HG03520 (cell line): ENCODE measurements at regions not wholly inside any gene's neighbourhood (a gene's known extent, or its start where the extent isn't known, plus 50 kb on each side); places are given as distances from the start of the nearest gene placed in this dataset.

Experiments
- ATAC-seq: cut with Tn5 transposase; IDR thresholded peaks from one replicate; pipeline ENCODE4 v1.9.1; 2021; ENCODE audit warnings: mild to moderate bottlenecking, moderate library complexity; ENCODE audit not compliant: unreplicated experiment

- ATAC-seq, result no peak
Measured at GRCh38 chr14:31964490-31964889, 112.6 kb upstream of the ARHGAP5 start.

DNA sequence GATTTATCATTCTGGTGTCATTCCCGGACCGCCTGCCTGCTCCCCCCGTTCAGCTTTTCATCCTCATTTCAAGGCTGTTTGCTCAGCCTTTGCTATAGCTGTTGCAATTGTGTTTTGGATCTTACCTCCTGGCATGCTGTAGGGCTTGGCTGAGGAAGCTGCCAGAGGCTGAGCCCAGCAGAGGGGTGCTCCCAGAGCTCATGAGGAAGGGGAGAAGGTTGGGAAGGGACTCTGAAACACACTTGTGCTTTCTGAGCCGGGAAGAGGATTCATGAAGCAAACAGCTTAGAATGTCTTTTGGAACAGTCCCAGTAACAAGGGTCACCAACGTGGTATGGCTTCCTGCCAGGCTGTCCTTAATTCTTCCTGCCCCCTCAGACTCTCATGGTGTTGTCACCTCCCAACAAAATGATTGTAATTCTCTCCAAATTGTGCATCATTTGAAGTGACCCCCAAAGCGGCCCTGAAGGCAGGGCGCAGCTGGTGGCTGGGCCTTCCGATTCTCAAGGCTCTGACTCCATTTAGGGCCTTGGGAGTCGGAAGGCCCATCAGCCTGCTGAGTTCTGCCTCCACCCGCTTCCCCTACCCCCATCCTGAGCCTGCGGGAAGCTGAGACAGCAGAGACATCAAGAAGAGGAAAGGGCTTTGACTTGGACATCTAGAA is 111.9 kb upstream of the ARHGAP5 start:
- ATAC-seq, result no peak

GRCh38 chr14:31965735-31966598 is 111.1 kb upstream of the ARHGAP5 start:
- ATAC-seq, result no peak

- no peak for ATAC-seq
Measured at GRCh38 chr14:31966896-31967668, 110.0 kb upstream of the ARHGAP5 start.

- ATAC-seq, result no peak
Measured at GRCh38 chr14:31967669-31967975, 109.5 kb upstream of the ARHGAP5 start.

- ATAC-seq, result no peak
Measured at GRCh38 chr14:31968107-31968810, 108.8 kb upstream of the ARHGAP5 start.

- no peak for ATAC-seq
Measured at GRCh38 chr14:31968956-31969698, 108.0 kb upstream of the ARHGAP5 start.

DNA sequence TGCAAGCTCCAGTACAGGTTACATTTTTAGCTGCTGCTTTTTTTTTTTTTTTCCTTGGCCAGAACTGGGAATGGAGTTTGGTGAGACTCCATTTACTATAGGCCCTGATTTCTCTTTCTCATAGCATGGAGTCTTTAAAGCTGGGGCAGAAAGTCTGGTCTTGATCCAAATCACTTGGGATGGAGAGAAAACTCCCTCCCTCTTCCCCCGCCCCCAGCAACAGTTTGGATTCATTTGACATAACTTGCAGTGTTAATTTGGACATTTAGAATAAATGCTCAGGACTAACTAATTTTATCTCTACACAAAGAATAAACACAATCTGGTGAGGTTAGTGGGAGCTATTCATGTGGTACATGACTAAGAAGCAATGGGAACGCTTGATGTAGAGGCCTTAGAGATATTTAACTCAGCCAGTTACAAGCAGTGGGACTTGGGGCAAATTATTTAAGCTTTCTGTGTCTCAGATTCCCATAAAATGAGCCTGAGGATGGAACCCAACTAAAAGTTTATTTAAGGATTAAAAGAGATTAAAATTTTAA is 107.3 kb upstream of the ARHGAP5 start:
- ATAC-seq, result no peak

- ATAC-seq, result no peak
Measured at GRCh38 chr14:31970744-31971143, 106.4 kb upstream of the ARHGAP5 start.

GRCh38 chr14:31971612-31972011 is 105.5 kb upstream of the ARHGAP5 start:
- ATAC-seq, result no peak

DNA sequence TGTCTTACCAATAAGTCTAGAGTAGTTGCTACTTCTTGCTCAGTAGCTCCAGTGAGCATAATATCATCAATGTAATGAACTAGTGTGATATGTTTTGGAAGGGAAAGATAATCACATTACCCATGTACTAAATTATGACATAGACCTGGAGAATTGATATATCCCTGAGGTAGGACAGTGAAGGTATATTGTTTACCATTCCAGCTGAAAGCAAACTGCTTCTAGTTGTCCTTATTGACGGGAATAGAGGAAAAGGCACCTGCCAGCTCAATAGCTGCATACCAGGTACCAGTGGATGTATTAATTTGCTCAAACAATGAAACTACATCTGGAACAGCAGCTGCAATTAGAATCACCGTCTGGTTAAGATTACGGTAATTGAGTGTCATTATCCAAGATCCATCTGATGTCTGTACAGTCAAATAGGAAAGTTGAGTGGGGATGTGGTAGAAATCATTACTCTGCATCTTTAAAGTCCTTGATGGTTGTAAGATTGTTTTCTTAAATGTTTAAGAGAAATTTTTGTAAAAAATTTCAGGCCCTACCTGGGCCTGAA is 100.0 kb upstream of the ARHGAP5 start:
- ATAC-seq, result no peak

DNA sequence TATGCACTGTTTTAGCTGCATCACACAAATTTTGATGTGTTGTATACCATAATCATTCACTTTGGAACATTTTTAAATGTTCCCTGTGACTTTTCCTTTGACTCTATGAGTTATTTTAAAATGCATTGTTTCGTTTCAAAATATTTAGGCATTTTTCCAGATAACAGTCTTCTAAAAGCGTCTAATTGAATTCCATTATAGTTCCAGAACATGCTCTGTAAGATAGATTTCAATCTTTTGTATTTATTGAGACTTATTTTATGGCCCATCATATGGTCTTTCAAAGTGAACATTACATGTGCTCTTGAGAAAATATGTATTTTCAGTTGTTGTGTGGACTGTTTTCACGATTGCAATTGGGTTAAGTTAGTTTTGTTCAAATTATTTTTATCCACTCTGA is 98.7 kb upstream of the ARHGAP5 start:
- no peak for ATAC-seq

DNA sequence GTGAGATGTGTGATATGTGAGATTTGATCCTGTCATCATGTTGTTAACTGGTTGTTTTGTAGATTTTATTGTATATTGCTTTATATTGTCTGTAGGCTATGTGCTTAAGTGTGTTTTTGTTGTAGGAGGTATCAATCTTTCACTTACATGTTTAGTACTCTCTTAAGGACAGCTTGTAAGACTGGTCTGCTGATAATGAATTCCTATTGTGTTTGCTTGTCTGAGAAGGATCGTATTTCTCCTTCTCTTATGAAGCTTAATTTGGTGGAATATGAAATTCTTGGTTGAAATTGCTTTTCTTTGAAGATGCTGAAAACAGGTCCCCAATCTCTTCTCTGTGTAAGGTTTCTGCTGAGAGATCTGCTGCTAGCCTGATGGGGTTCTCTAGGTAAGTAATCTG is 94.5 kb upstream of the ARHGAP5 start:
- ATAC-seq, result no peak

- ATAC-seq, result no peak
Measured at GRCh38 chr14:31986405-31986804, 90.7 kb upstream of the ARHGAP5 start.

GRCh38 chr14:31987721-31988120 is 89.4 kb upstream of the ARHGAP5 start:
- no peak for ATAC-seq

- no peak for ATAC-seq
Measured at GRCh38 chr14:31988244-31988643, 88.9 kb upstream of the ARHGAP5 start.

- ATAC-seq, result no peak
Measured at GRCh38 chr14:31990183-31990857, 86.8 kb upstream of the ARHGAP5 start.

- no peak for ATAC-seq
Measured at GRCh38 chr14:31990926-31991572, 86.1 kb upstream of the ARHGAP5 start.

DNA sequence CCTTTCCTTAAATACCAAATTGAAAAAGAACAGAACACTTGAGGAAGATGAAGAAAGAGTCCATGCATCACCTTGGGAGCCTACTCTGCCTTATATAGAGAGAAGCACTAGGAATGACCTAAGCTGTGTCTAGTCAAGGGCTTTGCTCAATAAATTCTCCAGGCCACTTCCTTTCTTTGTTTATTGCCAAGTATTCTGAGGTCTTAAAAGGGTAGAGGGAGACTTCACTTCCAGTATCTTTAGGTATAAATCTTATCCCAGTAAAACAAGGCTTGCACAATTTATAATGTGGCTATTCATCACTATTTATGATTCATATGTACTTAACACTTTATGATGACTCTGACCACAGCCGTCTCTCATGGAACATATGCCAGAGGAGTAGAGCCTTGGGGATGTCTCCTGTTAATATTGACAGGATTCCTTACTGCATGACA is 85.1 kb upstream of the ARHGAP5 start:
- ATAC-seq, result no peak
